GM23338 (cell line): ENCODE measurements at regions not wholly inside any gene's neighbourhood (a gene's known extent, or its start where the extent isn't known, plus 50 kb on each side); places are given as distances from the start of the nearest gene placed in this dataset.
A peak's percentile ranks its signal among the peaks of the same experiment; 100 is the strongest.
"Not testable (repeated sequence)": the region's sequence is repeated elsewhere in the genome, so short reads cannot be mapped to it uniquely, and the experiment has no call there.

Experiments used
- ATAC-seq: fragments of 200-7000 bp; cut with Tn5 transposase; 3 replicates; pipeline ENCODE4 v1.9.1; 2020
- DNase-seq: peaks from one replicate; pipeline ENCODE4 v3.0.0-alpha.2; 2015; ENCODE audit warnings: low spot score
- H2AFZ ChIP-seq: fragments of 200-600 bp; sonication (generic); 2 replicates; pipeline ENCODE4 v1.8.0; 2016; ENCODE audit warnings: antibody characterized with exemption, mild to moderate bottlenecking, moderate library complexity
- H3F3A ChIP-seq: fragments of 200-600 bp; sonication (generic); replicated peaks from 2 replicates; pipeline ENCODE4 v1.8.0; 2017; ENCODE audit warnings: antibody characterized with exemption, mixed run types, low read depth
- H3K27ac ChIP-seq: fragments of 200-600 bp; sonication (generic); 2 replicates; pipeline ENCODE4 v1.6.1; 2016; ENCODE audit warnings: low read depth
- H3K27me3 ChIP-seq: fragments of 200-600 bp; sonication (generic); 2 replicates; pipeline ENCODE4 v1.8.0; 2016; ENCODE audit warnings: mild to moderate bottlenecking, mixed run types, moderate library complexity; ENCODE audit not compliant: insufficient read depth
- H3K36me3 ChIP-seq: fragments of 200-600 bp; sonication (generic); 2 replicates; pipeline ENCODE4 v1.8.0; 2016; ENCODE audit warnings: mild to moderate bottlenecking; ENCODE audit not compliant: insufficient read depth
- H3K4me1 ChIP-seq: fragments of 200-600 bp; sonication (generic); 2 replicates; pipeline ENCODE4 v1.8.0; 2016; ENCODE audit warnings: mild to moderate bottlenecking, moderate library complexity; ENCODE audit not compliant: insufficient read depth
- H3K4me2 ChIP-seq: fragments of 200-600 bp; sonication (generic); 2 replicates; pipeline ENCODE4 v1.7.1; 2017; ENCODE audit warnings: mixed run types
- H3K4me3 ChIP-seq: fragments of 200-600 bp; sonication (generic); 2 replicates; pipeline ENCODE4 v1.6.1; 2016; ENCODE audit warnings: mixed run types
- H3K79me2 ChIP-seq: fragments of 200-600 bp; sonication (generic); replicated peaks from 2 replicates; pipeline ENCODE4 v1.8.0; 2017; ENCODE audit warnings: mild to moderate bottlenecking; ENCODE audit not compliant: insufficient read depth
- H3K9me2 ChIP-seq: fragments of 200-600 bp; sonication (generic); 2 replicates; pipeline ENCODE4 v1.8.0; 2017; ENCODE audit not compliant: insufficient read depth
- H4K20me1 ChIP-seq: fragments of 200-600 bp; sonication (generic); replicated peaks from 2 replicates; pipeline ENCODE4 v1.8.0; 2017; ENCODE audit warnings: mild to moderate bottlenecking; ENCODE audit not compliant: insufficient read depth
- H3K27ac Mint-ChIP-seq: 2 replicates; pipeline ENCODE4 v1.8.0; 2020; ENCODE audit warnings: inconsistent platforms, mild to moderate bottlenecking, moderate library complexity, mixed read lengths
- H3K27me3 Mint-ChIP-seq: 3 replicates; pipeline ENCODE4 v1.8.0; 2022; ENCODE audit warnings: low read depth, mild to moderate bottlenecking, moderate library complexity, mixed read lengths, inconsistent platforms; ENCODE audit not compliant: insufficient read depth, poor library complexity
- H3K36me3 Mint-ChIP-seq: 3 replicates; pipeline ENCODE4 v1.8.0; 2021; ENCODE audit warnings: low read depth, mild to moderate bottlenecking, inconsistent platforms, moderate library complexity, mixed read lengths
- H3K4me1 Mint-ChIP-seq: 3 replicates; pipeline ENCODE4 v1.8.0; 2020; ENCODE audit warnings: mild to moderate bottlenecking, inconsistent platforms, mixed read lengths
- H3K4me3 Mint-ChIP-seq: 3 replicates; pipeline ENCODE4 v1.8.0; 2021; ENCODE audit warnings: moderate library complexity, mild to moderate bottlenecking, inconsistent platforms, mixed read lengths
- H3K9me3 Mint-ChIP-seq: 3 replicates; pipeline ENCODE4 v1.8.0; 2020; ENCODE audit warnings: moderate library complexity, mild to moderate bottlenecking, inconsistent platforms, mixed read lengths
- CTCF ChIP-seq, 2 experiments: fragments of 200-600 bp in 1 of 2; sonication (generic) in 1 of 2; conservative IDR thresholded peaks; 2 replicates each; pipeline versions ENCODE4 v1.5.1 to v1.6.1; 2016 to 2017; ENCODE audit warnings: antibody characterized with exemption in 2 of 2, low read depth in 2 of 2, mild to moderate bottlenecking in 2 of 2, moderate library complexity in 1 of 2
- STAT1 ChIP-seq: IDR thresholded peaks from one replicate; pipeline ENCODE4 v1.6.1; 2016; ENCODE audit warnings: antibody characterized with exemption; ENCODE audit not compliant: unreplicated experiment
- ZNF462 ChIP-seq: fragments of 250-450 bp; sonication (Bioruptor Pico); IDR thresholded peaks from 2 replicates; pipeline ENCODE4 v1.5.0; 2020; ENCODE audit warnings: mild to moderate bottlenecking, moderate library complexity

DNA sequence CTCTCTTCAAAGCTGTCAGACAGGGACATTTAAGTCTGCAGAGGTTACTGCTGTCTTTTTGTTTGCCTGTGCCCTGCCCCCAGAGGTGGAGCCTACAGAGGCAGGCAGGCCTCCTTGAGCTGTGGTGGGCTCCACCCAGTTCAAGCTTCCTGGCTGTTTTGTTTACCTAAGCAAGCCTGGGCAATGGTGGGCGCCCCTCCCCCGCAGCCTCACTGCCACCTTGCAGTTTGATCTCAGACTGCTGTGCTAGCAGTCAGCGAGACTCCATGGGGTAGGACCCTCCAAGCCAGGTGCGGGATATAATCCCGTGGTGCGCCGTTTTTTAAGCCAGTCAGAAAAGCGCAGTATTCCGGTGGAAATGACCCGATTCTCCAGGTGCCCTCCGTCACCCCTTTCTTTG is 454.7 kb downstream of the PDZRN4 start:
- H3K4me3 Mint-ChIP-seq, H3K9me2 ChIP-seq: not testable (repeated sequence)

DNA sequence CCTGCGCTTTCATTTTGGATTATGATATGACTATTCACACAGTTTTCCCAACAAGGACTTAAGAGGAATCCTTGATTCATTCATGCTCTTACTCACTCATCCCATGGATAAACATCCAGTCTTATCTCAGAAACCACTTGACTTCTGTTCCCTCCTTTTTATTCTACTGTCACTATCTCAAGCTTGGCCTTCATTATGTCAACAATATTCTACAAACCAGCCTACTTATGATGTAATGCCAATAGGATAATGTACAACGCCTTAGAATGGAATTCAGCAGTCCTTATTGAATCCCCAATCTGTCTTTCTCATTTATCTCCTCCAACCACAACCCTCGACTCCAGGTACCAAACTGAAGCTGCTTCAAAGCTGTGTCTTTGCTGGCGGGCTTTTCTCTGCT is 448.5 kb downstream of the PDZRN4 start:
- no peaks in the 10 kb centered on the region for H3K4me1 Mint-ChIP-seq
- no peaks in the 10 kb centered on the region; the same call in 1 of the 2 replicates for H3K9me2 ChIP-seq
- H2AFZ ChIP-seq, result no peak overlapping the region
- no peaks in the 10 kb centered on the region for H3K27me3 ChIP-seq
- H3K4me3 ChIP-seq, result no peak overlapping the region
- peaks cover 11% of the 10 kb centered on the region for H3K9me3 Mint-ChIP-seq
- no peak overlapping the region for H3K4me2 ChIP-seq
- no peaks in the 10 kb centered on the region for H3K27me3 Mint-ChIP-seq
- H3K27ac ChIP-seq, result no peak overlapping the region
- TF ChIP-seq CTCF (conservative IDR thresholded peaks at IDR 0.05; ENCODE audit: low read depth in 2 of 2) (no peak), STAT1 (no peak)
- no peaks in the 10 kb centered on the region for H3K79me2 ChIP-seq
- ATAC-seq, result no peak
- H3K36me3 ChIP-seq, result no peaks in the 10 kb centered on the region
- H3K4me1 ChIP-seq, result no peaks in the 10 kb centered on the region
- H3K36me3 Mint-ChIP-seq, result peaks cover 7% of the 10 kb centered on the region; the same call in 1 of the 3 replicates
- DNase-seq, result no peak
- no peaks in the 10 kb centered on the region for H4K20me1 ChIP-seq
- no peak overlapping the region for H3K27ac Mint-ChIP-seq
- no peaks in the 10 kb centered on the region for H3F3A ChIP-seq
- H3K4me3 Mint-ChIP-seq, result no peak overlapping the region

More for the DNA sequence above, 454.7 kb downstream of the PDZRN4 start:
- H3F3A ChIP-seq, H3K4me2 ChIP-seq, H2AFZ ChIP-seq, ATAC-seq, H3K4me1 ChIP-seq, H3K9me3 Mint-ChIP-seq, H4K20me1 ChIP-seq, H3K36me3 Mint-ChIP-seq, H3K27me3 ChIP-seq, H3K36me3 ChIP-seq, H3K4me3 ChIP-seq, H3K79me2 ChIP-seq, H3K27ac ChIP-seq, H3K27me3 Mint-ChIP-seq: not testable (repeated sequence)
- H3K27ac Mint-ChIP-seq, result 0 out of 2 replicates have a peak overlapping the region, but pooled peaks have one; percentile 56
- DNase-seq, result peak; percentile 54
- peaks cover 13% of the 10 kb centered on the region for H3K4me1 Mint-ChIP-seq

DNA sequence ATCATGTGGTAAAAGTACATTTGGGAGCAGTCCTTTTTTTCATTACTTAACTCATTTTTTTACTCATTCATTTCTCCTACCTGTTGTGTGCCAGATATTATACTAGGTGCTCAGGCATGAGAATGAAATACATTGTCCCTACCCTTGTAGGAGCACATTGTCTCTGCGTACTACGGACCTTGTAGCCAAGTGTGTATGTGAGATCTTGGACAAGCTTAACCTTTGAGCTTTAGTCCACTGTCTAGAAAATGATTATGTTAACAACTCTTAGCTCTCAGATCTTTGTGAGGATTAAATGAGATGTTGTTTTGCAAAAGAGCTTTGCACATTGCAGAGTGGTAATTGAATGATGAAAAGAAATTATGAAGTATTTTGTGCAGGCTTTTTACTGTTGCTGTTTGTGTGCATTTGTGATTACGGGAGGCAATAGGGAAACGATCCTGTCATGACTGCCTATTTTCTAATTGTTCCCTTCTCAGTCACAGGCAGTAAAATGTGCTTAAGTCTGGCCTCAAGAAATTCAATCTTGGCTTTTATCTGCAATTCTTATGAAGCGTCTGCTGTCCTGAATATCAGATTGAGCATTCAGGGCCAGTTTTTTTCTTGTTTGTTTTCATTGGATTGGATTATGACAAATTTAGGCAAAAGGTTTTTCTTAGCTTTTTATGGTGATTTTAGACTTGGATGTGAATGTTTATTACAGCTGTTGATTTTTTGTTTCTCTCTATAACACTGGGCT is 447.7 kb downstream of the PDZRN4 start:
- no peak for TF ChIP-seq ZNF462 (CRISPR knock-in tag)
- Histone ChIP-seq H3K4me1 (no peaks in the 10 kb centered on the region), H3K27me3 (no peaks in the 10 kb centered on the region), H3K9me2 (no peaks in the 10 kb centered on the region; the same call in 1 of the 2 replicates), H3K36me3 (no peaks in the 10 kb centered on the region), H3K4me3 (no peak overlapping the region), H3K79me2 (no peaks in the 10 kb centered on the region), H2AFZ (peak overlapping the region; percentile 43; the same call in 1 of the 2 replicates), H3K27ac (no peak overlapping the region), H3K4me2 (no peak overlapping the region), H4K20me1 (no peaks in the 10 kb centered on the region), H3F3A (no peaks in the 10 kb centered on the region)
- peaks cover 10% of the 10 kb centered on the region; the same call in 1 of the 3 replicates for H3K36me3 Mint-ChIP-seq
- H3K9me3 Mint-ChIP-seq, result peaks cover 14% of the 10 kb centered on the region
- no peak overlapping the region for H3K4me3 Mint-ChIP-seq
- H3K27me3 Mint-ChIP-seq, result no peaks in the 10 kb centered on the region
- DNase-seq, result no peak
- H3K4me1 Mint-ChIP-seq, result no peaks in the 10 kb centered on the region
- no peak for ATAC-seq
- no peak overlapping the region for H3K27ac Mint-ChIP-seq
